ENCODE measurements at regions not wholly inside any gene's neighbourhood (a gene's known extent, or its start where the extent isn't known, plus 50 kb on each side); places are given as distances from the start of the nearest gene placed in this dataset.

DNA sequence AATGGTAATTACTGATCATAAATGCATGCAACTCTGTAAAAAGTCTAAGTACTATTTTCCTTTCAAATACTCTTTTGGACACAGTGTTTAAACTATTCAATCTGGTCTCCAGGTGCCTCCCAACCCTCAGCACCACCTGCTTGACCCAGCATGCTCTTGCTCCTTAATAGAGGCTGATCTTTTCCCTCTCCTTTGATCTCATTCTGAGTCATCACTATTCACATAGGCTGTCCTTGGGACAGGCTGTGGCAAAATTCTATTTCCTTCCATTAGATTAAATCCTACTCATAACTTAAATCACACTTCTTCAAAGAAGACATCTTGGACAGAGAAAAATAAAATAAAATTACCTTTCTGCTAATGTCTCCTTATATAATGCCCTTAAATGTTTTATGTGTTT lies 199.4 kb upstream of the ST8SIA4 start:
- no peaks in the 10 kb centered on the region for H3K27me3 ChIP-seq (replicated peaks; ENCODE audit: control insufficient read depth, insufficient read depth, low read length)
- TF ChIP-seq, protein P1, sequence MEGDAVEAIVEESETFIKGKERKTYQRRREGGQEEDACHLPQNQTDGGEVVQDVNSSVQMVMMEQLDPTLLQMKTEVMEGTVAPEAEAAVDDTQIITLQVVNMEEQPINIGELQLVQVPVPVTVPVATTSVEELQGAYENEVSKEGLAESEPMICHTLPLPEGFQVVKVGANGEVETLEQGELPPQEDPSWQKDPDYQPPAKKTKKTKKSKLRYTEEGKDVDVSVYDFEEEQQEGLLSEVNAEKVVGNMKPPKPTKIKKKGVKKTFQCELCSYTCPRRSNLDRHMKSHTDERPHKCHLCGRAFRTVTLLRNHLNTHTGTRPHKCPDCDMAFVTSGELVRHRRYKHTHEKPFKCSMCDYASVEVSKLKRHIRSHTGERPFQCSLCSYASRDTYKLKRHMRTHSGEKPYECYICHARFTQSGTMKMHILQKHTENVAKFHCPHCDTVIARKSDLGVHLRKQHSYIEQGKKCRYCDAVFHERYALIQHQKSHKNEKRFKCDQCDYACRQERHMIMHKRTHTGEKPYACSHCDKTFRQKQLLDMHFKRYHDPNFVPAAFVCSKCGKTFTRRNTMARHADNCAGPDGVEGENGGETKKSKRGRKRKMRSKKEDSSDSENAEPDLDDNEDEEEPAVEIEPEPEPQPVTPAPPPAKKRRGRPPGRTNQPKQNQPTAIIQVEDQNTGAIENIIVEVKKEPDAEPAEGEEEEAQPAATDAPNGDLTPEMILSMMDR (IDR thresholded peaks at IDR 0.05; ENCODE audit: insufficient read depth in 1 of 2, low read depth in 1 of 2, low read length in 1 of 2, severe bottlenecking in 1 of 2, unreplicated experiment in 1 of 2): no peak
- H3K4me1 Mint-ChIP-seq (ENCODE audit: low read depth, unreplicated experiment): peaks cover 15% of the 10 kb centered on the region
- H3K4me3 Mint-ChIP-seq (ENCODE audit: unreplicated experiment): no peak overlapping the region
- H3K4me3 ChIP-seq (ENCODE audit: low read depth, low read length): no peak overlapping the region
- intact Hi-C loops (cut with micrococcal nuclease; ENCODE audit: unreplicated experiment): no loop called here
- DNase-seq: peak; percentile 48 to 53
- H3K36me3 Mint-ChIP-seq (ENCODE audit: insufficient read depth, unreplicated experiment): no peaks in the 10 kb centered on the region
- H3K4me1 ChIP-seq: peaks cover 19% of the 10 kb centered on the region
- POLR2A ChIA-PET: no interaction called here
- no peaks in the 10 kb centered on the region for H3K27me3 Mint-ChIP-seq (ENCODE audit: insufficient read depth, unreplicated experiment)
- BruUV-seq (replicated peaks): no TSS peak
- no peak overlapping the region for H3K27ac Mint-ChIP-seq (ENCODE audit: unreplicated experiment)
- H3K9me3 ChIP-seq: no peaks in the 10 kb centered on the region
- no peaks in the 10 kb centered on the region for H3K36me3 ChIP-seq (ENCODE audit: control insufficient read depth, insufficient read depth, low read length)
- peaks cover 8% of the 10 kb centered on the region for H3K9me3 Mint-ChIP-seq (ENCODE audit: unreplicated experiment)
- CTCF ChIA-PET: no interaction called here

GRCh38 chr5:101091902-101092301 lies 188.8 kb upstream of the ST8SIA4 start:
- intact Hi-C loops (cut with micrococcal nuclease; ENCODE audit: unreplicated experiment): no loop called here
- Histone ChIP-seq H3K27me3 (replicated peaks; ENCODE audit: control insufficient read depth, insufficient read depth, low read length) (no peaks in the 10 kb centered on the region), H3K36me3 (ENCODE audit: control insufficient read depth, insufficient read depth, low read length) (no peaks in the 10 kb centered on the region), H3K4me1 (no peaks in the 10 kb centered on the region), H3K9me3 (no peaks in the 10 kb centered on the region), H3K4me3 (ENCODE audit: low read depth, low read length) (no peak overlapping the region)
- ChIA-PET POLR2A (no interaction called here), CTCF (no interaction called here)
- no peak for DNase-seq
- Mint-ChIP-seq H3K27ac (ENCODE audit: unreplicated experiment) (no peak overlapping the region), H3K27me3 (ENCODE audit: insufficient read depth, unreplicated experiment) (no peaks in the 10 kb centered on the region), H3K9me3 (ENCODE audit: unreplicated experiment) (no peaks in the 10 kb centered on the region), H3K4me1 (ENCODE audit: low read depth, unreplicated experiment) (no peaks in the 10 kb centered on the region), H3K36me3 (ENCODE audit: insufficient read depth, unreplicated experiment) (no peaks in the 10 kb centered on the region), H3K4me3 (ENCODE audit: unreplicated experiment) (no peak overlapping the region)
- TF ChIP-seq, protein P1 (IDR thresholded peaks at IDR 0.05; ENCODE audit: insufficient read depth in 1 of 2, low read depth in 1 of 2, low read length in 1 of 2, severe bottlenecking in 1 of 2, unreplicated experiment in 1 of 2): no peak
- no TSS peak for BruUV-seq (replicated peaks)

DNA sequence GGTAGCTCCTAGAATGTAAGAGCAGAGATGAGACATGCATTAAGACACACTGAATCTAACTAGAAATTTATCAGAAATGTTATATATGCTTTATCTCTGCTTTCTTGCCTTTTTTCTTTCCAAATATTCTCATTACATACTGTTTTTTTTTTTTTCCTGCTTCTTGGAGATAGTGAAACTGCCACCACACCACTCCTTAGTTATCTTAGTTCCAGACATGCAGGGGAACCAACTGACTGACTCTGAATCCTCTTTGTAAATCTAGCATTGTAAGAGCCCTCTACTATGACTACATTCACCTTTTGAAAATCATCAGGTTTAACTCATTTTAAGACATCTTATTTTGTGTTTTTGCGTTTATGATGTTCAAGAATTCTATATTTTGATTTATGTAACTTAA lies 181.3 kb upstream of the ST8SIA4 start:
- no peak for DNase-seq
- TF ChIP-seq, protein P1 (IDR thresholded peaks at IDR 0.05; ENCODE audit: insufficient read depth in 1 of 2, low read depth in 1 of 2, low read length in 1 of 2, severe bottlenecking in 1 of 2, unreplicated experiment in 1 of 2): no peak
- no peaks in the 10 kb centered on the region for H3K4me1 Mint-ChIP-seq (ENCODE audit: low read depth, unreplicated experiment)
- H3K4me3 Mint-ChIP-seq (ENCODE audit: unreplicated experiment): no peak overlapping the region
- no peak overlapping the region for H3K27ac Mint-ChIP-seq (ENCODE audit: unreplicated experiment)
- Histone ChIP-seq H3K4me3 (ENCODE audit: low read depth, low read length) (no peak overlapping the region), H3K9me3 (no peaks in the 10 kb centered on the region), H3K27me3 (replicated peaks; ENCODE audit: control insufficient read depth, insufficient read depth, low read length) (no peaks in the 10 kb centered on the region; the same call in 1 of the 2 replicates), H3K4me1 (no peaks in the 10 kb centered on the region), H3K36me3 (ENCODE audit: control insufficient read depth, insufficient read depth, low read length) (no peaks in the 10 kb centered on the region)
- intact Hi-C loops (cut with micrococcal nuclease; ENCODE audit: unreplicated experiment): no loop called here
- ChIA-PET POLR2A (no interaction called here), CTCF (no interaction called here)
- no TSS peak for BruUV-seq (replicated peaks)
- H3K36me3 Mint-ChIP-seq (ENCODE audit: insufficient read depth, unreplicated experiment): no peaks in the 10 kb centered on the region
- no peaks in the 10 kb centered on the region for H3K9me3 Mint-ChIP-seq (ENCODE audit: unreplicated experiment)
- no peaks in the 10 kb centered on the region for H3K27me3 Mint-ChIP-seq (ENCODE audit: insufficient read depth, unreplicated experiment)
